ENCODE measurements at regions not wholly inside any gene's neighbourhood (a gene's known extent, or its start where the extent isn't known, plus 50 kb on each side); places are given as distances from the start of the nearest gene placed in this dataset.

DNA sequence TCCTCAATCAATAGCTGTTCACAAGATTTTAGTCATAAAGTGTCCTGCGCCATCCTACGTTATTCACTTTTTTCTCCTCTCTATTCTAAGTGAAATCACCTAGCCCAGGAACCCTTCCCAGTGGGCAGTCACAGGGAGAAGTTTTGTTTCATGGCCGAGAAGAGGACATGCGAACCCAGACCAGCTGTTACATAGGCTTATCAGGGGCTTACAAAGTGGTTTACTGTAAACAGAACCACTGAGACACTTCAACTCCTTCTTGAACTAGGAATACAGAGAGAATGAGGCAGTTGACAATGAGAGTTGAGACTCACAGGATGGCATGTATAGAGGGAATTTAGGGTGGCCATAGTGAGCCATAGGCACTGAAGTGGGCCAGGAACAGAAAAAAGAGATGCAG is 246.9 kb upstream of the GLI3 start:
- DNase-seq = no peak

- DNase-seq = no peak
Observed at GRCh38 chr7:42479816-42480633, 243.0 kb upstream of the GLI3 start.

- no peak for DNase-seq
Observed at GRCh38 chr7:42479452-42479815, 242.4 kb upstream of the GLI3 start.

DNA sequence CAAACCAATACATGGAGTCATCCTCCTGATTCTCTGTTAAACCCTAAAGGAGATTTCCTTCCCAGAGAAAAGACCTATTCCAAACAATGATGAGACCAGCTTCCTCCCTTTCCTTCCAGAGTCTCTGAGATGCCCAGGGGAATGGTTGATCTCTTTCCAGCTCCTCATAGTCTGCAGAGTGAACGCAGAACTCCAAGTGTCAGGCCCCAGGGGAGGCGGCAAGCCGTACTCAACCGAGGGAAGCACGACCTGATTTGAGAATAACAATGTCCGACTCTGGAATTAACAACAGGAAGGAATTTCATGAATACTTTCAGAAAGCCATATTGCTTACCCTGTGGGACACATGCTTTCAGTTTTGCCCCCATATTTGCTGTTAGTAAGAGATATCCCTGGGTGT is 241.7 kb upstream of the GLI3 start:
- no peak for DNase-seq

DNA sequence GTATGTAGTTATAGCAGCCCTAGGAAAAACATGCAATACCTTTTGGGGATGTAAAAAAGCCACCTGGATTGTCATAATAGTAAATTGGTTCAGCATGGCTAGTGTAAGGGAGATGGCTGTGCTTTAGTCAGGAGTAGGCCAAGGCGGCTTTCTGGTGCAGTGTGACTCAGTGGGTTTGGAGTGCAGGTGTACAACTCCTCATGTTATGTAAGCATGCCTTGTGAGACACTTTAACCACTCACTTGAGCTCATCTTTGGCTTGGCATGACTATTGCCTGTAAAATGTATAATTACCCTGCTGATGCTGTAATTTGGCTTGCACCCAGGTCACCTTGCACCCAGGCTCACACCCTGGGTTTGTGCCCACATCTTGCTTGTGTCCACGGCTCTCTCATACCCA is 239.2 kb upstream of the GLI3 start:
- no peak for DNase-seq

DNA sequence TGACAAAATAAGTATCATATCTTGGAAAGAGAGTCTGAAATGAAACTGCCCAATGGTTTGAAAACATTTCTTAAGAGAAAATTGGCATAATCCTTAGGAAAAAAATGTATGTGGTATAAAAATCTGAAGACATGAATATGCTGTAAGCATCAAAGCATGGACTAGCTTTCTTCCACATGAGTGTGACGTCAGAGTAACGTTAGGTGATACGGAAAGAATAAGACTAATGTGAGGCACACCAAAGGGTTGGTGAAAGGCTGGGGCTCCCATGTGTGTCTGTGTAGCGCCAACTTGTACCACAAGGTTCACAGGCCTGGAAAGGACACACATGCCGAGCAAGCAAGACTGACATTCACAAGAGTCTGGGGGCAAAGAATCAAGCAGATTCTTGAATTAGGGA is 238.1 kb upstream of the GLI3 start:
- no peak for DNase-seq

GRCh38 chr7:42473099-42473498 is 236.1 kb upstream of the GLI3 start:
- DNase-seq = no peak

DNA sequence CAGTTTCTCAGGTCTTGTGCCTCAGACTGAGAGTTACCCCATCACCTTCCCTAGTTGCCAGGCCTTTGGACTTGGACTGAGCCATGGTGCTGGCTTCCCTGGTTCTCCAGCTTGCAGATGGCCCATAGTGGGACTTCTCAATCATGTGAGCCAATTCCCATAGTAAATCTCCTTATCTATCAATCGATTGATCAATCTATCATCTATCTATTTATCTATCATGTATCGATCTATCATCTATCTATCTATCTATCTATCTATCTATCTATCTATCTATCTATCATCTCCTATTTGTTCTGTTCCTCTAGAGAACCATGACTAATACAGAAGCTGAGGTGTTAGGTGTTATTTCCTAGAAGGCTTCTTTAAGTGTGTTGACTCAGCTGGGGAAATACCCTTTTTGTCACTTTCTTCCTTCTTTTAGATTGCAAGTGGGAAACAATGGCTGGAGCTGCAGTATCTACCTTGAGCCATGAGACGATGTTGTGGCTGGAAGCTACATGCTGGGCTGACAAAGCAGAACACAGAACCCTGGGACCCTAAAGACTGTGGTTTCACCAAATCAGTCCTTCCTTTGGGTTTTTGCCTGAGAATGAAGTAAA is 234.7 kb upstream of the GLI3 start:
- DNase-seq = no peak

DNA sequence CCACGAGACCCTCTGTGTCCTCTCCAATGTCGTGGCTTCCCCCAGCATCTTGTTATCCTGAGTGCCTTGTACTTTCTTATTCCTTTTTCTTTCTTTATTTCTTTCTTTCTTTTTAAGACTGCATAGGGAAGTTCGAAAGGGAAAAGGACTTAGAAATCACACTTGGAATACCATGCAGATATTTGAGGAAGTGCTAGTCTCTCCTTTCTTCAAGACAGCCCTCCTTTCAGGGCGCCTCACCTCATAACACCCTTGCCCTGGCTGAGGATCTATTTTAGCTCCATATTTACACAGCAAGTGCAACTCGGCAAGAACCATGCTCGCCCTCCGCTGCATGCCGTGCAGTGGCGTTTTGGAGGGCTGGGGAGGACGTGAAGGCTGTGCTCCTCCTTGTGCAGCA is 232.3 kb upstream of the GLI3 start:
- no peak for DNase-seq

DNA sequence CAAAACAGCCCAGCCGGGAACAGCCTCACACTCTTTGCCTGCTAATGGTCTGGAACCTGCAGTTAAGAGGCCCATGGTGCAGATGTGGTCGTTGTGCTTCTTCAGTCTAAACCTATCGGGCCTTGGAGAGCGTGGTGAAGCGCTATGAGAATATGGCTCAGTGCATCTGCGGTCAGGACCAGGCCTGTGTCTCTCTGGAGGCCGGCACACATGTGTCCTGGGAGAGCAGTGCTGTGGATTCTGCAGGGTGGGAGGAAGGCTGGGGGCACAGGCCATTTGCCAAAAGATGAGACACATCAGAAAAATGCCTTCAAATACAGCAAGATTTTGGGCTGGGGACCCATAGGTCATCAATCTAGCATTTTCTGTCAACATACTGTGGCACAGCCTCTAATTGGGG is 231.5 kb upstream of the GLI3 start:
- DNase-seq = no peak

DNA sequence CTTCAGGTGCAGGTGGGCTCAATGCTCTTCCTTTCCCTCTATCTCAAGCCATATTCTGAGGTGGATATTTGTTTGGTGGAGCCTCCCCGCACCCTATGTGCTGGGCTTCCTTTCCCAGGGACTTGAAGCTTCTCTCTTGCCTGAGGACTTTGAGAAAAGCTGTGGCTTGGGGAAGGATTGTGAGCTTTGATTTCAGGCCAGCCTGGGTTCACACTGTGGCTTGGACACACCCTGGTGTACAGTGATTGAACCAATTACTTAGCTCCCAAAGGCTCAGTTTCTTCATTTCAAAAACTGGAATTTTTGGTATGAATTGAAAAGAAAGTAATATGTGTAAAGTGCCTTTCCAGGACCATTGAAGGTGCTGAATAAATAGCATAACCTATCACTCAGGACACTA is 224.5 kb upstream of the GLI3 start:
- no peak for DNase-seq

DNA sequence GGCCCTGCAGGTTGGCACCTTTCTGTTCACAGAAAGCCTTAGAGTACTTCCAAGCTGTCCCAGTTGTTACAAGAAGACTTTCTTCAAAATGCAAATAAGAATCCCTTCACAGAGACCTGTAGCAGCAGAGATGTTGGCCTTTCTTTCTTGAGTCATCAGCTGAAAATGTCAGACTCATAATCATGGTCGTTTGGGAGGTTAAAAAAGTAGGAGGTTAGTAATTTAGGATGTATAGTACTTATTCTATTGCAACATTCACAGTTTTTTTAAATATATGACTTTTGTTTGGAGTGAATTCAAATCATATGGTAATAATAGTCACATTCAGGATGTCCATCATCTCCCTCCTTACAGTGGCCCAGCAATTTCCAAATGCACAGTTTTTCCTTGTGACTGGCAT is 223.9 kb upstream of the GLI3 start:
- DNase-seq = no peak

- DNase-seq = no peak
Observed at GRCh38 chr7:42460148-42460547, 223.1 kb upstream of the GLI3 start.

DNA sequence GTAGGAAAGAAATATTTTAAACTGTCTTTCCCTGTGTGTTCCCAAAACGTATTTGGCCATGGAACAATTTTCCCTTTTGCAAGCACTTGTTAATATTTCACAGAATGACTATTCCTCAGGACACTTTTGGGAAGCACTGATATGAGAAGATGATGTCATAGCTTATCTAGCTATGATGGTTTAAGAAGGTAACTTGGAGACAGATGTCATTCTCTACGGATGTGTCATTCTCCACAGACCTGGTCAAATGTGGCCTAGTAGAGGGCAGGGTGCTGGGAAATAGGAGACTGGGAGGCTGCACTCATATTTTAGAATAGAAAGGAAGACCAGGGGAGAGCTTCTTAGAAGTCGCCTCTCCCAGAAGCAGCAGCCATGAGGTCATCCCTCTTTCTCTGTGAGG is 220.7 kb upstream of the GLI3 start:
- DNase-seq = no peak

DNA sequence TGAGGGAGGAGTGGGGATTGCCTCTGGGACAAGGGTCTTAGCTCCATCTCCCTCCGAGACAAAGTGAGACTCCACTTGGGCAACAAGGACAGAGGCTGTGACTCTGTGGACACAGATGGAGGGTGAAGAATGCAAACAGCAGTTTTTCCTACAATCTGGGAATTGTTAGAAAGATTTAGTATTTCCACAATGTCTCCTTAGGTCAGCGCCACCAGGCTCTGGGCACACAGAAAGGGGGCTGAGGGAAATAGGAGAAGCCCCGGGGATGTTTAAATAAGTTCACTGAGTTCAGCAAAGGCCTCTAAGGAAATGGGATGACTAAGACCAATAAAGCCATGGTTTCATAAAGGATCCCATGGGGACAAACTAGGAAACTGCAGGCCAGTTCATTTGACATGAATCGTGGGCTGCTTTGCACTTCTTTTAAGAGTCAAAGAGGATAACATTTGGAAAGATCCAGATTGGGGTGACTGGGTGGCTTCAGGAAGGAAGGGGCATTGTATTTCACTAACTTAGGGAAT is 219.8 kb upstream of the GLI3 start:
- no peak for DNase-seq

- no peak for DNase-seq
Observed at GRCh38 chr7:42456267-42456666, 219.3 kb upstream of the GLI3 start.

DNA sequence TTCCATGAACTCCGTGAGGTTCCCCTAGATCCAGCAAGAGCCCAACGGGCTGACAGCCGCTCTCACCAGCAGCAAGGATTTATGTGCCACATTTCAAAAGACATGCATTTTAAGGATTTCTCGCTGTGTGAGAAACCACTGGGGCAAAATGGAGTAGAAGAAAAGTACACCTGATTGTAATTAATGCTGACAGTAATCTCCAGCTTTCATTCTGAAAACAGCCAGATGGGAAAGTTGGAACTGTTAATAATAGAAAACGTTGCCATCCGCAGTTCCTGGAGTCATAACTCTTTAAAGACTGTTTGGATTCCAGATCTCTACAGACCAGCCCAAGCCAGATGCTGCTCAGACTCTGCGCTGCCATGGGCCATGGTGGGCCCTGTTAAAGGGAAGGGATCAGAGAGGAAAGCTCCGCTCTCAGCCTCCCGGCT is 216.9 kb upstream of the GLI3 start:
- no peak for DNase-seq

GRCh38 chr7:42452356-42452755 is 215.3 kb upstream of the GLI3 start:
- no peak for DNase-seq

- DNase-seq = no peak
Observed at GRCh38 chr7:42449431-42449830, 212.4 kb upstream of the GLI3 start.

GRCh38 chr7:42448901-42449300 is 211.9 kb upstream of the GLI3 start:
- DNase-seq = no peak

GRCh38 chr7:42445691-42446090 is 208.7 kb upstream of the GLI3 start:
- no peak for DNase-seq

GRCh38 chr7:42440951-42441350 is 203.9 kb upstream of the GLI3 start:
- DNase-seq = no peak

DNA sequence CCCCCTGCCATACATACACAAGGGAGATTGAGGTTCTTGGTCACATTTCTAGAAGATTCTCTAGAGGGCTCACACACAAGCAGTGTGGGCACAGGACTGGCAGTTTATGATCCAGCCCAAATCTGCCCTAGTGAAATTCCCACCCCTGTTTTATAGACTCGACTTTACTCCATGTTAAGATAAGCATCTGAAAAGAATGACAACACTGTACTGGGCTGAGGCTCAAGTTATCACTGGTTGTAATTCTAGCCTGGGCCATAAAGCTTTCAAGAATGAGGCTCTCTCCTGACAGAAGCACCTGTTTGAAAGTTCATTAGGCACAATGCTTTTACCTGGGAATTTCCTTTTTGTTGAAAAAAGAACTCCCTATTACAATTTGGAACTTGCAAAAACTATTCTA is 195.6 kb upstream of the GLI3 start:
- DNase-seq = no peak

- no peak for DNase-seq
Observed at GRCh38 chr7:42431873-42432272, 194.9 kb upstream of the GLI3 start.

- no peak for DNase-seq
Observed at GRCh38 chr7:42429339-42429738, 192.3 kb upstream of the GLI3 start.
